Liver (tissue), 7 donors: ENCODE measurements at regions not wholly inside any gene's neighbourhood (a gene's known extent, or its start where the extent isn't known, plus 50 kb on each side); places are given as distances from the start of the nearest gene placed in this dataset.

ENCODE experiments used
- DNase-seq: peaks from one replicate; pipeline ENCODE4 v3.0.0-alpha.2; 2017; ENCODE audit warnings: low spot score
- H3K27ac ChIP-seq, 2 donors: one replicate each; pipeline ENCODE4 v1.7.0; 2013; ENCODE audit warnings: inconsistent platforms in 2 of 2, low read length in 2 of 2, control low read depth in 1 of 2, low read depth in 1 of 2, mild to moderate bottlenecking in 1 of 2
- H3K27me3 ChIP-seq, 4 donors: one replicate each; pipeline versions ENCODE4 v1.6.1 to v1.7.0; 2013; ENCODE audit warnings: low read length in 3 of 4, inconsistent platforms in 1 of 4, mild to moderate bottlenecking in 1 of 4, moderate library complexity in 1 of 4; ENCODE audit not compliant: control insufficient read depth in 4 of 4, insufficient read depth in 4 of 4
- H3K36me3 ChIP-seq, 4 donors: one replicate each; pipeline versions ENCODE4 v1.6.1 to v1.7.0; 2013; ENCODE audit warnings: low read length in 3 of 4, mild to moderate bottlenecking in 3 of 4, low read depth in 1 of 4, moderate library complexity in 1 of 4; ENCODE audit not compliant: control insufficient read depth in 4 of 4, insufficient read depth in 3 of 4
- H3K4me1 ChIP-seq, 4 donors: one replicate each; pipeline versions ENCODE4 v1.6.1 to v1.7.0; 2013; ENCODE audit warnings: low read length in 3 of 4, mild to moderate bottlenecking in 3 of 4, moderate library complexity in 1 of 4; ENCODE audit not compliant: control insufficient read depth in 4 of 4, insufficient read depth in 4 of 4
- H3K4me3 ChIP-seq, 3 donors: one replicate each; pipeline versions ENCODE4 v1.6.1 to v1.7.0; 2013; ENCODE audit warnings: low read length in 3 of 3, control low read depth in 1 of 3, low read depth in 1 of 3, mild to moderate bottlenecking in 1 of 3
- H3K9ac ChIP-seq, 2 donors: one replicate each; pipeline ENCODE4 v1.7.0; 2013; ENCODE audit warnings: low read length in 2 of 2, mild to moderate bottlenecking in 2 of 2, moderate library complexity in 2 of 2, control low read depth in 1 of 2, low read depth in 1 of 2
- H3K9me3 ChIP-seq, 4 donors: one replicate each; pipeline versions ENCODE4 v1.6.1 to v1.7.0; 2013; ENCODE audit warnings: low read length in 3 of 4; ENCODE audit not compliant: control insufficient read depth in 4 of 4
- FOXA1 ChIP-seq: IDR thresholded peaks from 2 replicates; pipeline ENCODE4 v1.6.1; 2016; ENCODE audit warnings: antibody characterized with exemption
- GABPA ChIP-seq, 2 donors: IDR thresholded peaks in 1 of 2; conservative IDR thresholded peaks in 1 of 2; 2 replicates each; pipeline ENCODE4 v1.6.1; 2016; ENCODE audit warnings: antibody characterized with exemption in 2 of 2, mild to moderate bottlenecking in 1 of 2, moderate library complexity in 1 of 2
- JUND ChIP-seq, 2 donors: IDR thresholded peaks; 2 replicates each; pipeline ENCODE4 v1.6.1; 2016; ENCODE audit warnings: antibody characterized with exemption in 2 of 2
- NR2F2 ChIP-seq: IDR thresholded peaks from 2 replicates; pipeline ENCODE4 v1.6.1; 2016; ENCODE audit warnings: antibody characterized with exemption
- RAD21 ChIP-seq, 2 donors: IDR thresholded peaks; 2 replicates each; pipeline ENCODE4 v1.6.1; 2016; ENCODE audit warnings: antibody characterized with exemption in 2 of 2, mild to moderate bottlenecking in 2 of 2
- SP1 ChIP-seq: IDR thresholded peaks from 2 replicates; pipeline ENCODE4 v1.6.1; 2018; ENCODE audit warnings: antibody characterized with exemption, mild to moderate bottlenecking
- TAF1 ChIP-seq: conservative IDR thresholded peaks from 2 replicates; pipeline ENCODE4 v1.6.1; 2016; ENCODE audit warnings: antibody characterized with exemption, mild to moderate bottlenecking
- YY1 ChIP-seq: IDR thresholded peaks from 2 replicates; pipeline ENCODE4 v1.6.1; 2016; ENCODE audit warnings: antibody characterized with exemption, mild to moderate bottlenecking
- ZBTB33 ChIP-seq: IDR thresholded peaks from 2 replicates; pipeline ENCODE4 v1.6.1; 2016; ENCODE audit warnings: antibody characterized with exemption
- WGBS: extraction: QIAGEN DNeasy Blood & Tissue Kit; methylation state at CpG from one replicate; pipeline ENCODE4 v1.1.7; 2013; 5-methylcytosine and 5-hydroxymethylcytosine counted together
- TF ChIP-seq, protein P1 (sequence below): IDR thresholded peaks from 2 replicates; pipeline ENCODE4 v1.6.1; 2016; ENCODE audit warnings: antibody characterized with exemption
- TF ChIP-seq, protein P2 (sequence below): IDR thresholded peaks from 2 replicates; pipeline ENCODE4 v1.6.1; 2016; ENCODE audit warnings: antibody characterized with exemption, mild to moderate bottlenecking
- TF ChIP-seq, protein P3 (sequence below): IDR thresholded peaks from 2 replicates; pipeline ENCODE4 v1.6.1; 2016; ENCODE audit warnings: antibody characterized with exemption
- donor health status: healthy.
- donor health status: healthy.
- donor health status: healthy.
- donor health status: healthy.

- Histone ChIP-seq H3K27ac (no peak overlapping the region), H3K27me3 (no peaks in the 10 kb centered on the region), H3K4me3 (no peak overlapping the region), H3K4me1 (no peaks in the 10 kb centered on the region), H3K9me3 (peaks cover 0 to 2% (median 0%) of the 10 kb centered on the region in 4 donors), H3K36me3 (no peaks in the 10 kb centered on the region), H3K9ac (no peak overlapping the region)
- WGBS, result 81% methylated on average over 4 of the region's 4 CpGs
- DNase-seq, result no peak
- no peak for TF ChIP-seq NR2F2
- TF ChIP-seq ZBTB33, result no peak
- TF ChIP-seq TAF1, result no peak
- TF ChIP-seq SP1, result no peak
Measured at GRCh38 chr4:28427306-28428085, 1566.9 kb downstream of the STIM2 start.

GRCh38 chr4:28432348-28433025, 1571.8 kb downstream of the STIM2 start:
- no peaks in the 10 kb centered on the region for H3K36me3 ChIP-seq
- H3K4me1 ChIP-seq, result no peaks in the 10 kb centered on the region
- no peak for DNase-seq
- no peaks in the 10 kb centered on the region for H3K27me3 ChIP-seq
- TF ChIP-seq, protein P1, sequence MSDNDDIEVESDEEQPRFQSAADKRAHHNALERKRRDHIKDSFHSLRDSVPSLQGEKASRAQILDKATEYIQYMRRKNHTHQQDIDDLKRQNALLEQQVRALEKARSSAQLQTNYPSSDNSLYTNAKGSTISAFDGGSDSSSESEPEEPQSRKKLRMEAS, result no peak
- TF ChIP-seq FOXA1 (no peak), YY1 (no peak)
- TF ChIP-seq, protein P2, sequence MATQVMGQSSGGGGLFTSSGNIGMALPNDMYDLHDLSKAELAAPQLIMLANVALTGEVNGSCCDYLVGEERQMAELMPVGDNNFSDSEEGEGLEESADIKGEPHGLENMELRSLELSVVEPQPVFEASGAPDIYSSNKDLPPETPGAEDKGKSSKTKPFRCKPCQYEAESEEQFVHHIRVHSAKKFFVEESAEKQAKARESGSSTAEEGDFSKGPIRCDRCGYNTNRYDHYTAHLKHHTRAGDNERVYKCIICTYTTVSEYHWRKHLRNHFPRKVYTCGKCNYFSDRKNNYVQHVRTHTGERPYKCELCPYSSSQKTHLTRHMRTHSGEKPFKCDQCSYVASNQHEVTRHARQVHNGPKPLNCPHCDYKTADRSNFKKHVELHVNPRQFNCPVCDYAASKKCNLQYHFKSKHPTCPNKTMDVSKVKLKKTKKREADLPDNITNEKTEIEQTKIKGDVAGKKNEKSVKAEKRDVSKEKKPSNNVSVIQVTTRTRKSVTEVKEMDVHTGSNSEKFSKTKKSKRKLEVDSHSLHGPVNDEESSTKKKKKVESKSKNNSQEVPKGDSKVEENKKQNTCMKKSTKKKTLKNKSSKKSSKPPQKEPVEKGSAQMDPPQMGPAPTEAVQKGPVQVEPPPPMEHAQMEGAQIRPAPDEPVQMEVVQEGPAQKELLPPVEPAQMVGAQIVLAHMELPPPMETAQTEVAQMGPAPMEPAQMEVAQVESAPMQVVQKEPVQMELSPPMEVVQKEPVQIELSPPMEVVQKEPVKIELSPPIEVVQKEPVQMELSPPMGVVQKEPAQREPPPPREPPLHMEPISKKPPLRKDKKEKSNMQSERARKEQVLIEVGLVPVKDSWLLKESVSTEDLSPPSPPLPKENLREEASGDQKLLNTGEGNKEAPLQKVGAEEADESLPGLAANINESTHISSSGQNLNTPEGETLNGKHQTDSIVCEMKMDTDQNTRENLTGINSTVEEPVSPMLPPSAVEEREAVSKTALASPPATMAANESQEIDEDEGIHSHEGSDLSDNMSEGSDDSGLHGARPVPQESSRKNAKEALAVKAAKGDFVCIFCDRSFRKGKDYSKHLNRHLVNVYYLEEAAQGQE, result no peak
- H3K9ac ChIP-seq, result no peak overlapping the region
- no peaks in the 10 kb centered on the region for H3K9me3 ChIP-seq
- WGBS, result 89% methylated on average over 7 of the region's 7 CpGs
- H3K4me3 ChIP-seq, result no peak overlapping the region
- H3K27ac ChIP-seq, result no peak overlapping the region

DNA sequence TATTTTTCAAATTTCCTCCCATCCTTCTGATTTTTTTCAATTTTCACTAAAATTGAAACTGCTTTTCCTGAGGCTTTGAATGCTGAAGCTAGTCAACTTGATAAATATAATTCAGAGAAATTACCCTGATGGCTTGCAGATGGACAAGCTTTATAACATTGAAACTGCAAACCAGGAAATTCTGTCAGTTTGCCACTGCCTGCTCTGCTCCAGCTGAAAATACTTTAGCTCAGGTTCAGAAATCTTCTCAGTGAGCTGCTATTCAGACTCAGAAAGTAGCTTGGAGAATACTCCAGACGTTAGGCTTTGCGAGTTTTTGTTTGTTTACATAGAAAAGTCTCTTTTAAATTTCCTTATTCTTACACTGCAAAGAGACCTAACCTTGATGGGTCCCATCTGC, 1574.7 kb downstream of the STIM2 start:
- Histone ChIP-seq H3K9ac (no peak overlapping the region), H3K4me1 (no peaks in the 10 kb centered on the region), H3K27me3 (no peaks in the 10 kb centered on the region), H3K27ac (no peak overlapping the region), H3K4me3 (no peak overlapping the region), H3K9me3 (no peaks in the 10 kb centered on the region), H3K36me3 (no peaks in the 10 kb centered on the region)
- TF ChIP-seq, protein P3, sequence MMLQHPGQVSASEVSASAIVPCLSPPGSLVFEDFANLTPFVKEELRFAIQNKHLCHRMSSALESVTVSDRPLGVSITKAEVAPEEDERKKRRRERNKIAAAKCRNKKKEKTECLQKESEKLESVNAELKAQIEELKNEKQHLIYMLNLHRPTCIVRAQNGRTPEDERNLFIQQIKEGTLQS, result no peak
- TF ChIP-seq SP1 (no peak), GABPA (IDR thresholded peaks at IDR 0.05 in 1 of 2, conservative IDR thresholded peaks at IDR 0.05 in 1 of 2) (no peak), YY1 (no peak), RAD21 (IDR thresholded peaks at IDR 0.05) (no peak), JUND (IDR thresholded peaks at IDR 0.05) (no peak)
- TF ChIP-seq, protein P1, result no peak
- TF ChIP-seq, protein P2, result no peak
- no peak for DNase-seq
- 32% methylated on average over 2 of the region's 2 CpGs for WGBS
